Transverse colon (tissue), 4 donors: ENCODE measurements at regions not wholly inside any gene's neighbourhood (a gene's known extent, or its start where the extent isn't known, plus 50 kb on each side); places are given as distances from the start of the nearest gene placed in this dataset.

Experiments used
- CTCF ChIP-seq, 5 experiments: fragments of 200-600 bp in 3 of 5; fragments of 450-650 bp in 2 of 5; sonication (generic) in 3 of 5; IDR thresholded peaks; 1 replicate in 2 of 5; 2 replicates in 3 of 5; pipeline ENCODE4 v1.5.1; 2016 to 2017; ENCODE audit warnings: antibody characterized with exemption in 5 of 5, inconsistent platforms in 3 of 5, mild to moderate bottlenecking in 2 of 5, moderate library complexity in 1 of 5
- EP300 ChIP-seq: sonication (generic); formaldehyde crosslinking; IDR thresholded peaks from one replicate; pipeline ENCODE4 v1.6.1; 2017; ENCODE audit warnings: antibody characterized with exemption, low read depth
- POLR2A ChIP-seq: fragments of 450-650 bp; IDR thresholded peaks from one replicate; pipeline ENCODE4 v1.6.1; 2016; ENCODE audit warnings: antibody characterized with exemption, mild to moderate bottlenecking, moderate library complexity
- POLR2AphosphoS5 ChIP-seq, 3 donors: sonication (generic); formaldehyde crosslinking; IDR thresholded peaks; one replicate each; pipeline ENCODE4 v1.6.1; 2016; ENCODE audit warnings: antibody characterized with exemption in 3 of 3

- peak; percentile 39 to 80 (median 68) for TF ChIP-seq CTCF (IDR thresholded peaks at IDR 0.05)
- TF ChIP-seq POLR2A = no peak
- TF ChIP-seq EP300 = no peak
- TF ChIP-seq POLR2AphosphoS5 (IDR thresholded peaks at IDR 0.05) = no peak
Observed at GRCh38 chr12:127381043-127381668, 885.8 kb upstream of the TMEM132C start.
